Gastroesophageal sphincter (tissue), 2 donors: ENCODE measurements at regions not wholly inside any gene's neighbourhood (a gene's known extent, or its start where the extent isn't known, plus 50 kb on each side); places are given as distances from the start of the nearest gene placed in this dataset.

Experiments used
- EP300 ChIP-seq: sonication (generic); formaldehyde crosslinking; IDR thresholded peaks from one replicate; pipeline ENCODE4 v1.6.1; 2017; ENCODE audit warnings: antibody characterized with exemption, mild to moderate bottlenecking
- POLR2AphosphoS5 ChIP-seq: sonication (generic); formaldehyde crosslinking; IDR thresholded peaks from one replicate; pipeline ENCODE4 v1.6.1; 2017; ENCODE audit warnings: antibody characterized with exemption

GRCh38 chr13:77389625-77390000 is 62.7 kb upstream of the MYCBP2 start:
- TF ChIP-seq EP300 (no peak), POLR2AphosphoS5 (no peak)
